IMR-90 (cell line): ENCODE measurements at regions not wholly inside any gene's neighbourhood (a gene's known extent, or its start where the extent isn't known, plus 50 kb on each side); places are given as distances from the start of the nearest gene placed in this dataset.

Experiments used
- ATAC-seq: fragments of 200-7000 bp; cut with Tn5 transposase; 2 replicates; pipeline ENCODE4 v1.9.1; 2020; ENCODE audit warnings: low read depth, mild to moderate bottlenecking, moderate library complexity
- BruUV-seq: library from RNA; stranded (reverse); fragments of 400-500 nt; replicated peaks from 2 replicates; lab custom pipeline; 2021; lab: Mats Ljungman, UMichigan
- CTCF ChIA-PET: fragments of 300-600 bp; formaldehyde crosslinking; extraction: SDS; loops from one replicate; lab custom pipeline; 2021; ENCODE audit warnings: antibody characterized with exemption; lab: Yijun Ruan, JAX
- POLR2A ChIA-PET: fragments of 300-600 bp; sonication (Branson Sonifier 250); formaldehyde crosslinking; loops from one replicate; lab custom pipeline; 2022; ENCODE audit warnings: antibody characterized with exemption; ENCODE audit not compliant: unreplicated experiment; lab: Charles Lee
- DNase-seq: peaks from one replicate; pipeline ENCODE4 v3.0.0; 2013
- H2AFZ ChIP-seq: replicated peaks from 2 replicates; pipeline ENCODE3; 2013; ENCODE audit warnings: low read length, mild to moderate bottlenecking; ENCODE audit not compliant: poor library complexity
- H2AK5ac ChIP-seq: 2 replicates; pipeline ENCODE4 v1.6.1; 2013; ENCODE audit warnings: low read depth, low read length, inconsistent platforms
- H2AK9ac ChIP-seq: replicated peaks from 2 replicates; pipeline ENCODE3; 2013; ENCODE audit warnings: mild to moderate bottlenecking, low read depth, low read length, moderate library complexity; ENCODE audit not compliant: poor library complexity
- H2BK120ac ChIP-seq: 2 replicates; pipeline ENCODE4 v1.6.1; 2013; ENCODE audit warnings: low read depth, low read length, inconsistent platforms
- H2BK15ac ChIP-seq: 3 replicates; pipeline ENCODE4 v1.6.1; 2013; ENCODE audit warnings: low read depth, low read length, inconsistent platforms
- H2BK20ac ChIP-seq: 2 replicates; pipeline ENCODE4 v1.6.1; 2013; ENCODE audit warnings: low read depth, mild to moderate bottlenecking, inconsistent platforms, low read length, moderate library complexity
- H2BK5ac ChIP-seq: 2 replicates; pipeline ENCODE4 v1.6.1; 2013; ENCODE audit warnings: mild to moderate bottlenecking, low read depth, low read length, inconsistent platforms; ENCODE audit not compliant: poor library complexity, severe bottlenecking
- H3K14ac ChIP-seq: replicated peaks from 2 replicates; pipeline ENCODE4 v1.6.1; 2013; ENCODE audit warnings: low read depth, low read length, inconsistent platforms
- H3K18ac ChIP-seq: 2 replicates; pipeline ENCODE4 v1.6.1; 2013; ENCODE audit warnings: low read depth, low read length, control low read depth
- H3K23ac ChIP-seq: 2 replicates; pipeline ENCODE4 v1.6.1; 2013; ENCODE audit warnings: low read depth, low read length, inconsistent platforms
- H3K27ac ChIP-seq: 2 replicates; pipeline ENCODE4 v1.5.1; 2013; ENCODE audit warnings: mild to moderate bottlenecking, control low read depth, low read length; ENCODE audit not compliant: insufficient read depth
- H3K27me3 ChIP-seq: 2 replicates; pipeline ENCODE4 v1.6.1; 2013; ENCODE audit warnings: low read length; ENCODE audit not compliant: control insufficient read depth, insufficient read depth
- H3K36me3 ChIP-seq: 2 replicates; pipeline ENCODE4 v1.6.1; 2013; ENCODE audit warnings: low read length, mixed read lengths; ENCODE audit not compliant: control insufficient read depth, insufficient read depth
- H3K4ac ChIP-seq: 2 replicates; pipeline ENCODE4 v1.6.1; 2013; ENCODE audit warnings: low read depth, low read length, inconsistent platforms
- H3K4me1 ChIP-seq: 2 replicates; pipeline ENCODE4 v1.6.1; 2013; ENCODE audit warnings: low read length, mixed read lengths; ENCODE audit not compliant: control insufficient read depth, insufficient read depth
- H3K4me2 ChIP-seq: 2 replicates; pipeline ENCODE4 v1.6.1; 2013; ENCODE audit warnings: low read depth, mild to moderate bottlenecking, control low read depth, low read length, moderate library complexity
- H3K4me3 ChIP-seq: 2 replicates; pipeline ENCODE4 v1.5.1; 2013; ENCODE audit warnings: low read depth, mild to moderate bottlenecking, control low read depth, low read length, moderate library complexity; ENCODE audit not compliant: insufficient read depth
- H3K56ac ChIP-seq: 2 replicates; pipeline ENCODE4 v1.6.1; 2013; ENCODE audit warnings: low read length, inconsistent platforms; ENCODE audit not compliant: insufficient read depth; ENCODE audit errors: extremely low read depth
- H3K79me1 ChIP-seq, 2 experiments: 2 replicates each; pipeline ENCODE4 v1.6.1; 2013; ENCODE audit warnings: low read length in 2 of 2, inconsistent platforms in 1 of 2, low read depth in 1 of 2
- H3K9ac ChIP-seq: 2 replicates; pipeline ENCODE4 v1.6.1; 2013; ENCODE audit warnings: low read depth, low read length, control low read depth
- H3K9me1 ChIP-seq: 2 replicates; pipeline ENCODE4 v1.6.1; 2013; ENCODE audit warnings: low read length, inconsistent platforms; ENCODE audit not compliant: insufficient read depth
- H3K9me3 ChIP-seq: 2 replicates; pipeline ENCODE4 v1.6.1; 2013; ENCODE audit warnings: low read length; ENCODE audit not compliant: control insufficient read depth, insufficient read depth
- H4K20me1 ChIP-seq: 2 replicates; pipeline ENCODE4 v1.6.1; 2013; ENCODE audit warnings: low read length, inconsistent platforms; ENCODE audit not compliant: insufficient read depth
- H4K5ac ChIP-seq: 2 replicates; pipeline ENCODE4 v1.6.1; 2013; ENCODE audit warnings: mild to moderate bottlenecking, low read depth, low read length, control low read depth
- H4K8ac ChIP-seq, 2 experiments: 2 replicates each; pipeline ENCODE4 v1.6.1; 2013; ENCODE audit warnings: low read depth in 2 of 2, low read length in 2 of 2, control low read depth in 1 of 2, inconsistent platforms in 1 of 2
- H4K91ac ChIP-seq: 2 replicates; pipeline ENCODE4 v1.6.1; 2013; ENCODE audit warnings: low read depth, low read length, inconsistent platforms; ENCODE audit not compliant: insufficient read depth
- BHLHE40 ChIP-seq: fragments of 150-350 bp; IDR thresholded peaks from 2 replicates; pipeline ENCODE4 v1.6.1; 2016; ENCODE audit warnings: mild to moderate bottlenecking, low read depth, low read length
- CEBPB ChIP-seq: IDR thresholded peaks from 2 replicates; pipeline ENCODE4 v1.6.1; 2012; ENCODE audit warnings: low read depth, low read length, improper control_type of control experiment
- CHD1 ChIP-seq: IDR thresholded peaks from 2 replicates; pipeline ENCODE4 v1.6.1; 2012; ENCODE audit warnings: low read depth, low read length, improper control_type of control experiment
- CTCF ChIP-seq: conservative IDR thresholded peaks from 2 replicates; pipeline ENCODE4 v1.5.1; 2012; ENCODE audit warnings: mild to moderate bottlenecking, low read depth, low read length, improper control_type of control experiment
- FOS ChIP-seq: fragments of 150-350 bp; IDR thresholded peaks from 2 replicates; pipeline ENCODE4 v1.6.1; 2016; ENCODE audit warnings: low read depth, low read length
- MAZ ChIP-seq: IDR thresholded peaks from 2 replicates; pipeline ENCODE4 v1.6.1; 2012; ENCODE audit warnings: low read depth, mild to moderate bottlenecking, low read length, improper control_type of control experiment, moderate library complexity, borderline replicate concordance
- RAD21 ChIP-seq: IDR thresholded peaks from 2 replicates; pipeline ENCODE4 v1.6.1; 2012; ENCODE audit warnings: low read length, improper control_type of control experiment
- RCOR1 ChIP-seq: IDR thresholded peaks from 2 replicates; pipeline ENCODE4 v1.6.1; 2012; ENCODE audit warnings: mild to moderate bottlenecking, low read length, improper control_type of control experiment; ENCODE audit not compliant: insufficient replicate concordance
- RFX5 ChIP-seq: IDR thresholded peaks from 2 replicates; pipeline ENCODE4 v1.8.0; 2012; ENCODE audit warnings: low read depth, mild to moderate bottlenecking, low read length, moderate library complexity
- SMC3 ChIP-seq: fragments of 150-350 bp; IDR thresholded peaks from 2 replicates; pipeline ENCODE4 v1.6.1; 2016; ENCODE audit warnings: low read depth, mild to moderate bottlenecking, antibody characterized with exemption, low read length, moderate library complexity
- USF2 ChIP-seq: fragments of 150-350 bp; IDR thresholded peaks from 2 replicates; pipeline ENCODE4 v1.6.1; 2017; ENCODE audit warnings: mild to moderate bottlenecking, antibody characterized with exemption, low read length, low read depth
- WGBS, 2 experiments: methylation state at CpG; one replicate each; pipeline versions ENCODE4 v1.1.5 to v1.1.7; 2013; ENCODE audit warnings: missing lambda C conversion rate in 2 of 2; ENCODE audit not compliant: insufficient read length in 1 of 2; ENCODE audit errors: extremely low coverage in 2 of 2; 5-methylcytosine and 5-hydroxymethylcytosine counted together
- dilution Hi-C: fragments of 300-500 bp; cut with HindIII; formaldehyde crosslinking; loops from one replicate; pipeline ENCODE4 v1.14.3; 2018; ENCODE audit warnings: low sequenced_read_pairs; ENCODE audit not compliant: unreplicated experiment
- in situ Hi-C: fragments of 300-500 bp; cut with MboI; formaldehyde crosslinking; loops from 3 replicates; pipeline ENCODE4 v1.14.3; 2019; ENCODE audit warnings: low sequenced_read_pairs, inconsistent platforms, mixed read lengths
- intact Hi-C: fragments of 100-400 bp; cut with micrococcal nuclease; formaldehyde crosslinking; loops from 2 replicates; pipeline ENCODE4 v1.10.0; 2022

- Histone ChIP-seq H3K4me1 (no peaks in the 10 kb centered on the region), H3K4me3 (no peak overlapping the region), H2BK120ac (no peak overlapping the region), H3K56ac (no peak overlapping the region), H3K4me2 (no peak overlapping the region), H2AFZ (no peak overlapping the region), H2BK20ac (no peak overlapping the region), H2BK5ac (no peak overlapping the region), H2BK15ac (no peak overlapping the region), H4K91ac (no peak overlapping the region), H3K36me3 (no peaks in the 10 kb centered on the region), H3K9ac (no peak overlapping the region), H3K27me3 (peaks cover 5% of the 10 kb centered on the region), H2AK9ac (no peak overlapping the region), H4K8ac (no peak overlapping the region), H2AK5ac (no peak overlapping the region), H3K18ac (no peak overlapping the region), H3K23ac (no peak overlapping the region), H3K27ac (no peak overlapping the region), H4K20me1 (no peaks in the 10 kb centered on the region), H4K5ac (no peak overlapping the region), H3K14ac (no peak overlapping the region), H3K9me3 (no peaks in the 10 kb centered on the region), H3K9me1 (no peaks in the 10 kb centered on the region), H3K4ac (no peak overlapping the region), H3K79me1 (no peaks in the 10 kb centered on the region)
- intact Hi-C loops: no loop called here
- DNase-seq (no peak), ATAC-seq (no peak)
- no CpG with 5 or more reads among the region's 5 CpGs for WGBS, 2 experiments
- CTCF ChIA-PET: no interaction called here
- dilution Hi-C loops: no loop called here
- in situ Hi-C loops: no loop called here
- POLR2A ChIA-PET: no interaction called here
- TF ChIP-seq MAZ (no peak), CHD1 (no peak), FOS (no peak), RCOR1 (no peak), CEBPB (no peak), USF2 (no peak), RFX5 (no peak), BHLHE40 (no peak), RAD21 (no peak), CTCF (no peak), SMC3 (no peak)
- no TSS peak for BruUV-seq
Observed at GRCh38 chr6:40710626-40711330, 123.6 kb upstream of the LRFN2 start.
